ENCODE measurements at regions not wholly inside any gene's neighbourhood (a gene's known extent, or its start where the extent isn't known, plus 50 kb on each side); places are given as distances from the start of the nearest gene placed in this dataset.

GRCh38 chr16:79870016-79870886 is 269.7 kb upstream of the MAF start (continued):
- TF ChIP-seq CTCF (IDR thresholded peaks at IDR 0.05) (no peak), FOXK1 (CRISPR knock-in tag; IDR thresholded peaks at IDR 0.05) (no peak), RORB (CRISPR knock-in tag; IDR thresholded peaks at IDR 0.05) (no peak), ZBTB43 (CRISPR knock-in tag; IDR thresholded peaks at IDR 0.05) (no peak), GABPB1 (CRISPR knock-in tag; IDR thresholded peaks at IDR 0.05) (no peak), JUN (CRISPR knock-in tag; IDR thresholded peaks at IDR 0.05) (no peak), NFATC4 (CRISPR knock-in tag; IDR thresholded peaks at IDR 0.05) (no peak), ESRRA (CRISPR knock-in tag; IDR thresholded peaks at IDR 0.05; ENCODE audit: borderline replicate concordance) (no peak), GRHL2 (CRISPR knock-in tag; IDR thresholded peaks at IDR 0.05; ENCODE audit: insufficient replicate concordance, severe bottlenecking) (no peak)

GRCh38 chr16:79869304-79870015 is 268.9 kb upstream of the MAF start:
- Mint-ChIP-seq H3K27me3 (ENCODE audit: low read depth) (no peaks in the 10 kb centered on the region), H3K36me3 (no peaks in the 10 kb centered on the region), H3K9me3 (no peaks in the 10 kb centered on the region; the same call in 1 of the 2 replicates), H3K4me1 (no peaks in the 10 kb centered on the region; the same call in 1 of the 2 replicates), H3K4me3 (no peak overlapping the region), H3K27ac (no peak overlapping the region)
- CTCF ChIA-PET = no interaction called here
- POLR2A ChIA-PET = no interaction called here
- ATAC-seq = no peak
- DNase-seq (ENCODE audit: low spot score) = no peak
- TF ChIP-seq PRDM15 (CRISPR knock-in tag; IDR thresholded peaks at IDR 0.05) (no peak), USF1 (CRISPR knock-in tag; IDR thresholded peaks at IDR 0.05) (no peak), ZSCAN18 (CRISPR knock-in tag; IDR thresholded peaks at IDR 0.05) (no peak), ZNF671 (CRISPR knock-in tag; IDR thresholded peaks at IDR 0.05) (no peak), STAT6 (CRISPR knock-in tag; conservative IDR thresholded peaks at IDR 0.05; ENCODE audit: low read depth) (no peak), NR1H2 (CRISPR knock-in tag; IDR thresholded peaks at IDR 0.05) (no peak), SOX15 (CRISPR knock-in tag; IDR thresholded peaks at IDR 0.05) (no peak), ZNF532 (CRISPR knock-in tag; IDR thresholded peaks at IDR 0.05; ENCODE audit: borderline replicate concordance) (no peak), ELF4 (CRISPR knock-in tag; IDR thresholded peaks at IDR 0.05; ENCODE audit: low read depth) (no peak)

Measured in WTC11 (cell line).